Cerebellar cortex (tissue), 1 donor: ENCODE measurements at regions not wholly inside any gene's neighbourhood (a gene's known extent, or its start where the extent isn't known, plus 50 kb on each side); places are given as distances from the start of the nearest gene placed in this dataset.

ENCODE experiments used
- DNase-seq: peaks from one replicate; pipeline ENCODE4 v3.0.0-alpha.2; 2015; ENCODE audit warnings: low spot score

DNA sequence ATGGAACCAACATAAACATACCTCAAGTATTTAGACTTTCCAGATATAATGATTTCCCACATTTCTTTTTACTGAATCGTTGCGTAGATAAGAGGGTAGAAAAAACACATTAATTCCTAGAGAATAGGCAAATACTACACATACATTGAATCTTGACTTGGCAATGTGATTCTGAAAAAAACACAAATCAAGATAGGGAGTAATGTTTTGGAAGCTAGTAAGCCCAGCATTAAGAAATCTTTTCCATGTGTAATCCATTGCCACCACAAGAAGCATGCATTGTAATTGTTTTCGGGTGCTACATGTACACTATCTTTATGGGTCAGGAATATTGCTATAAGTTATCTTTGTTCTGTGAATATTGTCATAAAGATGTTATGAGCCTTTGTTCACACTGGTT, 269.8 kb upstream of the PDGFD start:
- DNase-seq = no peak

DNA sequence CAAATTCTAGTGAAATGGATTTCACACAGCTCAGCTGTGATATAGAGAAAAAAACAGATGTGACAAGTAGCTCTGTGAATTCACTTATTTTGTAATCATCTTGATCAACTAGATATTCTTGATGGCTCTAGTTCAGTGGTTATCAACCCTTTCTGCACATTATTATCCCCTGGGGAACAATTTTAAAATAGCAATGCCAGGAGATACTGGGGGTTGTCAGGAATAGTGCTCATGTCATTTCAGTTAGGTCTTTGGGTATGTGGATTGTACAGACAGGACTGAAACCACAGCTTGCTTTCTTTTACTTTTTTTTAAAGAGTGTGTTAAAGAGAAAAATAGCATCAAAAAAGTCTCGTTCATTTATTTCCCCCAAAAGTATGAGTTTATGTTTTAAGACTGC, 269.0 kb upstream of the PDGFD start:
- DNase-seq = no peak

GRCh38 chr11:104432526-104432925, 268.6 kb upstream of the PDGFD start:
- no peak for DNase-seq

DNA sequence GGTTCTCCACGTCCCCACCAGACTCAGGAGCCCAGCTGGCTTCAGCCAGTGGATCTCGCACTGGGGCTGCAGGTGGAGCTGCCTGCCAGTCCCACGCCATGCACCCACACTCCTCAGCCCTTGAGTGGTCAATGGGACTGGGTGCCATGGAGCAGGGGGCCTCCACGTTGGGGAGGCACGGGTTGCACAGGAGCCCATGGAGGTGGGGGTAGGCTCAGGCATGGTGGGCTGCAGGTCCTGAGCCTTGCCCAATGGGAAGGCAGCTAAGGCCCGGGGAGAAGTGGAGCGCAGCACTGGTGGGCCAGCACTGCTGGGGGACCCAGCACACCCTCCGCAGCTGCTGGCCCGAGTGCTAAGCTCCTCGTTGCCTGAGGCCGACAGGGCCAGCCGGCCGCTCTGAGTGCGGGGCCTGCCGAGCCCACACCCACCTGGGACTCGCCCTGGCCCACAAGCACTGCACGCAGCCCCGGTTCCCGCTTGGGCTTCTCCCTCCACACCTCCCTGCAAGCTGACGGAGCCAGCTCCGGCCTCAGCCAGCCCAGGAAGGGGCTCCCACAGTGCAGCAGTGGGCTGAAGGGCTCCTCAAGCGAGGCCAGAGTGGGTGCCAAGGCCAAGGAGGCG, 258.5 kb upstream of the PDGFD start:
- no peak for DNase-seq

DNA sequence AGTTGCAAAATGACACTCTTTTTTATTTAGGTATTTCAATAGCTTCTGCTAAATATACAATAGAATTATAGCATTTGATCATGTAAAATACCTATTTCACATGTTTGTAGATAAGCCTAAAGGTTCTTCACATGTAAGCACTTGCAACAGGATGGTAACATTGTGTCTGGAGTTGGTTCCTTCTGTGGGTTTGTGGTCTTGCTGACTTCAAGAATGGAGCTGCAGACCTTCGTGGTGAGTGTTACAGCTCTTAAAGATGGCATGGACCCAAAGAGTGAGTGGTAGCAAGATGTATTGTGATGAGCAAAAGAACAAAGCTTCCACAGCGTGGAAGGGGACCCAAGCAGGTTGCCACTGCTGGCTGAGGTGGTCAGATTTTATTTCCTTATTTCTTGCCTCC, 246.4 kb upstream of the PDGFD start:
- no peak for DNase-seq

DNA sequence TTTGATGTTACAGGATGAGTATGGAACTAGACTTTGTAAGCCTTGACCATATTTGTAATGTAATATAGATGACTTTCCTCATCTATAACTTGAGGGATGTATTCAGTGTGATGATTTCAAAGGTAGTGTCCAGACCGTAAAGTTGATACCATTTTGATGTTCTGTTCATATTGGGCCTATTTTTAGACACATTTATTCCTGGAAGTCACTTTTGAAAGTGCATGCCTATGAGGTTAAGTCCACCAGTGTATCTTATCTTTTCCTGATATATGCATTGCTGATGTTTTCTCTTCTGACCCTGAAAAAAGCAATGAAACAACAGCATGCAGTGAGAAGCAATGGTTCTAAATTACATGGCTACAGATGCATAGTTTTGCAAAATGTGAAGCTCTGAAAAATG, 244.7 kb upstream of the PDGFD start:
- DNase-seq = no peak

DNA sequence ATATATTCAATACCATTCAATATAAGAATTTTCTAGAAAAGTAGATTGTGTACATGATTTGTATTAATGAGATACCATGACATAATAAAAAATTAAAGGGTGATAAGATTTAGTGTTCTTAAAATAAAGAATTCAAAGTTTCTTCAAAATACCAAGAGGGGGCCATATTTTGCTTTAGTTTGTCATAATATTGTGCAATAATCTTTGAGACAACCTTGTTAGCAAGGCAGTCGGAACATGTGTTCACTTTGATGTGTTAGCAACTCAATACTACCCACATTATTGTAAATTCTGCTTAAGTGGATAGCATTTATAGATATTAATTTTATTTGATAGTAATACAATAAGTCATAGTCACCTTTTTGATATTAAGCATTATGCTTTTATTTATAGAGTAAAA, 241.3 kb upstream of the PDGFD start:
- DNase-seq = no peak

DNA sequence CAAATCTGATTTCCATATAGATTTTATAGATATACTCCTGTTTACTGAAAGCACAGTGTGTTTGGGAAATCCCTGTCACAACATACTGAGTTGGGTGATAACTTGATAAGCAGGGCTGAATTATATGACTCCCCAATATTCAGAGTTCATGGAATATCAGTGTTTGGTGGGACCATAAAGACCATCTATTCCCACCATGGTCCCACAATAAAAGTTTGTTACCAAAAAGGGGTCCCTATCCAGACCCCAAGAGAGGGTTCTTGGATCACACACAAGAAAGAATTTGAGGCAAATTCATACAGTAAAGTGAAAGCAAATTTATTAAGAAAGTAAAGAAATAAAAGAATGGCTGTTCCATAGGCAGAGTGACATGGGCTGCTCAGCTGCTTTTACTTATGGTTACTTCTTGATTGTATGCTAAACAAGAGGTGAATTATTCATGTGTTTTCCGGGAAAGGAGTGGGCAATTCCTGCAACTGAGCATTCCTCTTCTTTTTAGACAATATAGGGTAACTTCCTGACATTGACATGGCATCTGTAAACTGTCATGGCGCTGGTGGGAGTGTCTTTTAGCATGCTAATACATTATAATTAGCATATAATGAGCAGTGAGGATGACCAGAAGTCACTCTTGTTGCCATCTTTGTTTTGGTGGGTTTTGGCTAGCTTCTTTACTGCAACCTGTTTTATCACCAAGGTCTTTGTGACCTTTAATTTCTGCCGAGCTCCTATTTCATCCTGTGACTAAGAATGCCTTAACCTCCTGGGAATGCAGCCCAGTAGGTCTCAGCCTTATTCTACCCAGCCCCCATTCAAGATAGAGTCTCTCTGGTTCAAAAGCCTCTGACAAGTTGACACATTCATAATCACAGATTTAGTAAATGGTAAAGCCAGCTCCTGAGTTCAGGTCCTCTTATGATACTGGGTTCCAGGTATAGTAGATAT, 240.6 kb upstream of the PDGFD start:
- DNase-seq = no peak

- no peak for DNase-seq
These were observed 239.0 kb upstream of the PDGFD start for GRCh38 chr11:104402812-104403521.

GRCh38 chr11:104394508-104394907, 230.6 kb upstream of the PDGFD start:
- no peak for DNase-seq

GRCh38 chr11:104390651-104391050, 226.7 kb upstream of the PDGFD start:
- no peak for DNase-seq

GRCh38 chr11:104385884-104386283, 221.9 kb upstream of the PDGFD start:
- no peak for DNase-seq

- DNase-seq = no peak
These were observed 216.4 kb upstream of the PDGFD start for GRCh38 chr11:104380358-104380757.

DNA sequence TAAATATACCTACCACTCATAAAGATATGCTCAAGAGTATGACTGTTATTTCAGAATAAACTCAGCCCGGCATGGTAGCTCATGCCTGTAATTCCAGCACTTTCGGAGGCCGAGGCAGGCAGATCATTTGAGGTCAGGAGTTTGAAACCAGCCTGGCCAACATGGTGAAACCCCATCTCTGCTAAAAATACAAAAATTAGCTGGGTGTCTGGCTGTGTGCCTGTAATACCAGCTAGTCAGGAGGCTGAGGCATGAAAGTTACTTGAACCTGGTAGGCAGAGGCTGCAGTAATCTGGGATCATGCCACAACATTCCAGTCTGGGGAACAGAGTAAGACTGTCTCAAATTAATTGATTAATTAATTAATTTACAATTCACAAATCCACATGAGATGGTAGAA, 208.2 kb upstream of the PDGFD start:
- DNase-seq = no peak

- no peak for DNase-seq
These were observed 206.5 kb upstream of the PDGFD start for GRCh38 chr11:104370478-104370877.

DNA sequence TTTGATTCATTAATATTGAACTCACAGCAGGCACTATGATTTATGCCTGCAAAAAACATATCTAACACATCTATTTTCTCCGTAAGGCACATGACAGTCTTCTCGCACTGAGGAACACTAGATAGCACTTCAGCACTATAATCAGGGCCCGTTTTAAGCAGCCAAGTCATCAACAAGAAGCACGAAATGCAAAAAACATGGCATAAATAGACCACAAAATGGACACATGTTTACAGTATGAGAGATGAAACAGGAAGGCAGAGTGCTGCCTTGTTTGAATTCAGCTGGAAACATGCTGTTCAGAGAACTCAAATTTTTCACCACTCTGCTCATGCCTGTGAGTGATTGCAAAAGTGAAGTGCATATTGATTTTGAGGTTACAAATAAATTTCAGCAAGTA, 205.8 kb upstream of the PDGFD start:
- no peak for DNase-seq

- DNase-seq = no peak
These were observed 202.4 kb upstream of the PDGFD start for GRCh38 chr11:104366321-104366734.

- DNase-seq = no peak
These were observed 201.7 kb upstream of the PDGFD start for GRCh38 chr11:104365676-104366075.

- no peak for DNase-seq
These were observed 198.0 kb upstream of the PDGFD start for GRCh38 chr11:104361975-104362374.

GRCh38 chr11:104352036-104352435, 188.1 kb upstream of the PDGFD start:
- DNase-seq = no peak

DNA sequence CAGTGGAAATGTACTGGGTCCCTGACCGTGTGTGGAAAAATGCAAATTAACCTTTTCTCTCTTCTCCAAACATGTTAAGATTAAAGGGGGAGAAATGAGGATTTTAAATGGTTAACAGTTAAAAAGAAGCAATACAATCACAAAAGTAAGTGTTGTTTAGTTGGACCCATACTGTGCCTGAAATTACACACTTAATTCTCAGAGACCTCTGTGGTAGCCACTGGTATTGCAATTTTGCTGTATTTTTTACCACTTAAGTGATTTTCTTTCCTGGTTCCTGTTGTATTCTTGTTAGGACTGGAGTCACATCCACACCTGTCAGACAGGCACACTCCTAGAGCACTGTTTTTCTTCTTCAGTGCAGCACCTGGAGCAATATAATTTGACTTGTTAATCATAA, 179.6 kb upstream of the PDGFD start:
- DNase-seq = no peak

DNA sequence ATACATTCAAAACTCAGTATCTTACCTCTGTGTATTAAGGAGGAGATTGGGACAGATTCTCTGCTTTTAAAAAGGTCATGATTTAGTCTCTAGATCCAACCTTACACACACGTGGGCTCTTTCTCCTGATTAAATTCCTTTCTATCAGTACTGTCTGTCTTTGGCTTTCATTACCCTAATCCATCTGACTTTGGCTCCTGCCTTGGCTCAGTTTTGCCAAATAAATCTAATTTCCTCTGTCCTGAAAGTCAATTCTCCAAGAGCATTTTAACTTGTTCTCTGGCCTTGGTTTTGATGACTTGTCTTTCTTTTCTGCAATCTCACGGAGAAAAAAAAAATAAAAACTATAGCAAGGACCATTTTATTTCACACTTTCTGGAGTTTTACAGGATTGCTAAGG, 176.6 kb upstream of the PDGFD start:
- peak; percentile 22 for DNase-seq

DNA sequence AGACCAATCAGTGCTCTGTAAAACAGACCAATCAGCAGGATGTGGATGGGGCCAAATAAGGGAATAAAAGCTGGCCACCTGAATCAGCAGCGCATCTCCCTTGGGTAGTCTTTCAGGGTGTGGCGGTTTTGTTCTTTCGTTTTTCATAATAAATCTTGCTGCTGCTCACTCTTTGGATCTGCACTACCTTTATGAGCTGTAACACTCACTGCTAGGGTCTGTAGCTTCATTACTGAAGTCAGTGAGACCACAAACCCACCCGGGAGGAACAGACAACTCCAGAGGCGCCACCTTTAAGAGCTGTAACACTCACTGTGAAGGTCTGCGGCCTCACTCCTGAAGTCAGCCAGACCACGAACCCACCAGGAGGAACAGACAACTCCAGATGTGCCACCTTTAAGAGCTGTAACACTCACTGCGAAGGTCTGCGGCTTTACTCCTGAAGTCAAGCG, 175.5 kb upstream of the PDGFD start:
- DNase-seq = no peak
